ENCODE measurements at regions not wholly inside any gene's neighbourhood (a gene's known extent, or its start where the extent isn't known, plus 50 kb on each side); places are given as distances from the start of the nearest gene placed in this dataset.

GRCh38 chr19:31562966-31563612, 213.9 kb upstream of the TSHZ3 start:
- no peak for DNase-seq

- no peak for DNase-seq
These were observed 218.5 kb upstream of the TSHZ3 start for GRCh38 chr19:31567776-31568175.

- no peak for DNase-seq
These were observed 219.5 kb upstream of the TSHZ3 start for GRCh38 chr19:31568724-31569123.

GRCh38 chr19:31570718-31571117, 221.5 kb upstream of the TSHZ3 start:
- DNase-seq, result no peak

GRCh38 chr19:31572102-31572975, 223.1 kb upstream of the TSHZ3 start:
- no peak for DNase-seq

- no peak for DNase-seq
These were observed 223.7 kb upstream of the TSHZ3 start for GRCh38 chr19:31572976-31573298.

GRCh38 chr19:31574251-31574973, 225.2 kb upstream of the TSHZ3 start:
- no peak for DNase-seq

GRCh38 chr19:31575846-31576335, 226.7 kb upstream of the TSHZ3 start:
- no peak for DNase-seq

GRCh38 chr19:31578326-31578725, 229.1 kb upstream of the TSHZ3 start:
- DNase-seq, result no peak

GRCh38 chr19:31583148-31583547, 233.9 kb upstream of the TSHZ3 start:
- no peak for DNase-seq

- no peak for DNase-seq
These were observed 237.0 kb upstream of the TSHZ3 start for GRCh38 chr19:31586282-31586681.

GRCh38 chr19:31589109-31589508, 239.9 kb upstream of the TSHZ3 start:
- no peak for DNase-seq

GRCh38 chr19:31591258-31591657, 242.0 kb upstream of the TSHZ3 start:
- no peak for DNase-seq

- no peak for DNase-seq
These were observed 243.2 kb upstream of the TSHZ3 start for GRCh38 chr19:31592456-31592855.

- no peak for DNase-seq
These were observed 245.5 kb upstream of the TSHZ3 start for GRCh38 chr19:31594701-31595100.

- DNase-seq, result no peak
These were observed 246.3 kb upstream of the TSHZ3 start for GRCh38 chr19:31595521-31595920.

GRCh38 chr19:31596751-31597150, 247.5 kb upstream of the TSHZ3 start:
- no peak for DNase-seq

GRCh38 chr19:31597616-31598015, 248.4 kb upstream of the TSHZ3 start:
- DNase-seq, result no peak

- no peak for DNase-seq
These were observed 249.5 kb upstream of the TSHZ3 start for GRCh38 chr19:31598730-31599238.

- no peak for DNase-seq
These were observed 251.6 kb upstream of the TSHZ3 start for GRCh38 chr19:31600731-31601295.

GRCh38 chr19:31601855-31602254, 252.6 kb upstream of the TSHZ3 start:
- DNase-seq, result no peak

- no peak for DNase-seq
These were observed 253.3 kb upstream of the TSHZ3 start for GRCh38 chr19:31602548-31602947.

- DNase-seq, result no peak
These were observed 255.3 kb upstream of the TSHZ3 start for GRCh38 chr19:31604493-31605040.

Data from NCI-H1930 (cell line).